ENCODE measurements at regions not wholly inside any gene's neighbourhood (a gene's known extent, or its start where the extent isn't known, plus 50 kb on each side); places are given as distances from the start of the nearest gene placed in this dataset.

- TF ChIP-seq CTCF (conservative IDR thresholded peaks at IDR 0.05) (no peak), EZH2 (IDR thresholded peaks at IDR 0.05; ENCODE audit: low read depth) (no peak)
Observed at GRCh38 chr4:16991450-16991849, 93.0 kb upstream of the LDB2 start.
